Stimulated activated effector memory CD8-positive, alpha-beta T cell treated with anti-CD3 and anti-CD28 coated beads, Interleukin-12 subunit alpha, Interleukin-12 subunit beta, amount 100 ng/mL, for 72 hours (primary cell): ENCODE measurements at regions not wholly inside any gene's neighbourhood (a gene's known extent, or its start where the extent isn't known, plus 50 kb on each side); places are given as distances from the start of the nearest gene placed in this dataset.
"Not testable (repeated sequence)": the region's sequence is repeated elsewhere in the genome, so short reads cannot be mapped to it uniquely, and the experiment has no call there.

Experiments
- ATAC-seq: fragments of 150-1000 bp; cut with Tn5 transposase; 2 replicates; pipeline ENCODE4 v1.10.0; 2021
- DNase-seq, 2 donors: peaks; one replicate each; pipeline ENCODE4 v3.0.0; 2021 to 2022; ENCODE audit warnings: low spot score in 2 of 2
- H3K27ac Mint-ChIP-seq: one replicate; pipeline ENCODE4 v1.8.0; 2022; ENCODE audit warnings: mild to moderate bottlenecking, mixed read lengths
- H3K36me3 Mint-ChIP-seq: one replicate; pipeline ENCODE4 v1.8.0; 2022; ENCODE audit warnings: mild to moderate bottlenecking, mixed read lengths
- H3K4me1 Mint-ChIP-seq: one replicate; pipeline ENCODE4 v1.8.0; 2022; ENCODE audit warnings: mixed read lengths
- H3K4me3 Mint-ChIP-seq: one replicate; pipeline ENCODE4 v1.8.0; 2022; ENCODE audit warnings: mild to moderate bottlenecking, mixed read lengths
- H3K9me3 Mint-ChIP-seq: one replicate; pipeline ENCODE4 v1.8.0; 2022; ENCODE audit warnings: mixed read lengths

DNA sequence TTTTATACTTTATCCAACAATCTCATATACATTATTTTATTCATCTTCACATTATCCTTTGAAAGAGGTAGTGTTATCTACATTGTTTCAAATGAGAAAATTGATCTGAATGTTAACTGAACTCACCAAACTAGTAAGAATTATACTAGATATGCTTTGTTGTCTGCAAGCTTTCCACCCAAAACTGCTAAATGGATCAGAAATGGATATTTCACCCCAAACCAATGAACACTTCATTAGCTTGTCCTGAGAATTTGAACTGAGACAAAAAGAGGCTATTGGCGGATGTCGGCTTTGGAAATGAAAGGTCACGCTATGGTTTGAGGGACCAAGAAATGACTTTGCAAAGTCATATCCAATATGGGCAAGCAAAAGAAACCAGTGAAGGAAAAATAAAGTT is 201.9 kb upstream of the TRPM3 start:
- Mint-ChIP-seq H3K36me3 (no peaks in the 10 kb centered on the region), H3K27ac (no peak overlapping the region), H3K9me3 (no peaks in the 10 kb centered on the region), H3K4me1 (no peaks in the 10 kb centered on the region), H3K4me3 (no peak overlapping the region)
- ATAC-seq = no peak
- DNase-seq = no peak

- no peak for ATAC-seq
Measured at GRCh38 chr9:71322311-71322710, 200.9 kb upstream of the TRPM3 start.

GRCh38 chr9:71308454-71308853 is 187.0 kb upstream of the TRPM3 start:
- Mint-ChIP-seq H3K4me3 (no peak overlapping the region), H3K36me3 (no peaks in the 10 kb centered on the region), H3K4me1 (no peaks in the 10 kb centered on the region), H3K9me3 (no peaks in the 10 kb centered on the region), H3K27ac (no peak overlapping the region)
- no peak for ATAC-seq
- DNase-seq = no peak

More at GRCh38 chr9:71322311-71322710, 200.9 kb upstream of the TRPM3 start:
- H3K27ac Mint-ChIP-seq = no peak overlapping the region
- no peak overlapping the region for H3K4me3 Mint-ChIP-seq
- no peaks in the 10 kb centered on the region for H3K36me3 Mint-ChIP-seq
- no peak for DNase-seq
- H3K9me3 Mint-ChIP-seq = no peaks in the 10 kb centered on the region
- H3K4me1 Mint-ChIP-seq = no peaks in the 10 kb centered on the region

DNA sequence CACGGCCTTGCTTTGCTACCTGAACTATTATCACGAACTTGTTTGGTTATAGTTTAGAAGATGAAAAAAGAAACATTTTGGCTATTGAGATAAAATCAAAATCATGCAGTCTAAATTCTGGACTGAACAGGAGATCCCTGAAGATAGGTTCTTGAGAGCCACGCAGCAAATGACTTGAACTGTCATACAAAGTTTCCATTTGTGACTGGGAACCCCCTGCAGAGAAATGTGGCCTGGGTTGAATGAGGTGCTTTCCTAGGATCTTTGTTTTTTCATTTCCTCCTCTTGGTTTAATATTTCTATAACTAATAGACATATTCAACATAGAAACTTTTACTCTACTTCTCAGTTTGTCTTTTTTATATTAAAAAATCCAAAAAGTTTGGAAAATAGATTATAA is 184.7 kb upstream of the TRPM3 start:
- no peaks in the 10 kb centered on the region for H3K9me3 Mint-ChIP-seq
- H3K27ac Mint-ChIP-seq = no peak overlapping the region
- no peak for ATAC-seq
- H3K36me3 Mint-ChIP-seq = no peaks in the 10 kb centered on the region
- H3K4me3 Mint-ChIP-seq = no peak overlapping the region
- no peaks in the 10 kb centered on the region for H3K4me1 Mint-ChIP-seq
- no peak for DNase-seq

- H3K27ac Mint-ChIP-seq = no peak overlapping the region
- DNase-seq (no peak), ATAC-seq (no peak)
- no peaks in the 10 kb centered on the region for H3K9me3 Mint-ChIP-seq
- H3K4me1 Mint-ChIP-seq = no peaks in the 10 kb centered on the region
- no peak overlapping the region for H3K4me3 Mint-ChIP-seq
- H3K36me3 Mint-ChIP-seq = no peaks in the 10 kb centered on the region
Measured at GRCh38 chr9:71303351-71303750, 181.9 kb upstream of the TRPM3 start.

- Mint-ChIP-seq H3K9me3 (no peaks in the 10 kb centered on the region), H3K4me1 (no peaks in the 10 kb centered on the region), H3K27ac (no peak overlapping the region), H3K36me3 (no peaks in the 10 kb centered on the region), H3K4me3 (no peak overlapping the region)
- DNase-seq (no peak), ATAC-seq (no peak)
Measured at GRCh38 chr9:71302776-71303175, 181.4 kb upstream of the TRPM3 start.

GRCh38 chr9:71295928-71296327 is 174.5 kb upstream of the TRPM3 start:
- no peak for ATAC-seq
- H3K4me3 Mint-ChIP-seq = no peak overlapping the region
- H3K36me3 Mint-ChIP-seq = no peaks in the 10 kb centered on the region
- H3K4me1 Mint-ChIP-seq = no peaks in the 10 kb centered on the region
- DNase-seq = no peak
- no peaks in the 10 kb centered on the region for H3K9me3 Mint-ChIP-seq
- no peak overlapping the region for H3K27ac Mint-ChIP-seq

DNA sequence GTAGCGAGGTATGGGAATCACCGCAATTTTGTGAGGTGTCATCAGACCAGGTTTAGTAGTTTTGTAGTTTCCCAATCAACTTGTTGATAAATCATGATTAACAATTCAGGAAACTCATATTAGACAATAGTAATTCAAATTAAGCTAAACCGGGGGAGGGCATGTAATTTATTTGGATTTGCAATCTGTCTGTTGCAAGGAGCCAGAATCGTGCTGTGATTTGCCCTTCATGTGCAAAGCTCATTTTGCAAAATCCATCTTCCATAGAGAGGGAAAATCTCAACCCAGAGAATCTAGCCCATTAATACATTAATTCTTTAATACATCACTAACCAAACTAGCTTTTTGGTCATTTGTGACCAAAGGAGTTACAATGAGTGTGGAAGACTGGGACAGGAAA is 164.7 kb upstream of the TRPM3 start:
- H3K4me1 Mint-ChIP-seq = peaks cover 6% of the 10 kb centered on the region
- DNase-seq = no peak

DNA sequence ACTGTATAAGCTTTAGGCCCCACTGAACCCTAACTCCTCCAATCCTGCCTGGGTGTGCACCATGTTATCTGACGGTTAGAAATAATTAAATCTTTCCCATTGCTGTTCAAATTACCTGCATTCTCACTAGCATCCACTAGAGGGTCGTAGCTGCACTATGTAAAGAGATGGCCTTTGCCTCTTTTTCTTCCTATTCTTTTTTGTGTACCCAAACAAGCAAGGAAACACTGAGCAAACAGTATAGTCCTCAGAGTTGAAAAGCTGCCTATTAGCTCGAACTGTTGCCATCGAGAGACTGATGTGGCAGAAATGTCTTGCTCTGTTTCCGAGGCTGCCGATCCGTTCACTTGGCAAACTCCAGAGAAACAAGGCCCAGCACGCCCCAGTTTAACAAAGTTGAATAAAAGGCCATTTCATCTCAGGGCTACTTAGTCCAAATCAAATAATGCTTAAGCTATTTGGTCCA is 163.8 kb upstream of the TRPM3 start:
- no peaks in the 10 kb centered on the region for H3K36me3 Mint-ChIP-seq
- H3K27ac Mint-ChIP-seq = no peak overlapping the region
- H3K4me3 Mint-ChIP-seq = no peak overlapping the region
- peak; percentile 16 to 54 for DNase-seq
- H3K9me3 Mint-ChIP-seq = no peaks in the 10 kb centered on the region
- H3K4me1 Mint-ChIP-seq = peaks cover 6% of the 10 kb centered on the region
- ATAC-seq = peak; percentile 67

More for the DNA sequence above, 164.7 kb upstream of the TRPM3 start:
- Mint-ChIP-seq H3K27ac (no peak overlapping the region), H3K4me3 (no peak overlapping the region), H3K36me3 (no peaks in the 10 kb centered on the region), H3K9me3 (no peaks in the 10 kb centered on the region)
- ATAC-seq = no peak

DNA sequence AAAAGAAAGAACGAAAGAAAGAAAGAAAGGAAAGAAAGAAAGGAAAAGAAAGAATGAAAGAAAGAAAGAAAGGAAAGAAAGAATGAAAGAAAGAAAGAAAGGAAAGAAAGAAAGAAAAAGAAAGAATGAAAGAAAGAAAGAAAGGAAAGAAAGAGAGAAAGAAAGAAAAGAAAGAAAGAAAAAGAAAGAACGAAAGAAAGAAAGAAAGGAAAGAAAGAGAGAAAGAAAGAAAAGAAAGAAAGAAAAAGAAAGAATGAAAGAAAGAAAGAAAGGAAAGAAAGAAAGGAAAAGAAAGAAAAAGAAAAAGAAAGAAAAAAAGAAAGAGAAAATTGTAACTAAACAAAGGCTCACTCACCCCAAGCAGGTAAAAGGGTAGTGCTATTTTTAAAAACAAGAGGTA is 160.7 kb upstream of the TRPM3 start:
- not testable (repeated sequence) for ATAC-seq, H3K36me3 Mint-ChIP-seq, DNase-seq, H3K4me1 Mint-ChIP-seq, H3K4me3 Mint-ChIP-seq, H3K27ac Mint-ChIP-seq, H3K9me3 Mint-ChIP-seq

- H3K36me3 Mint-ChIP-seq = no peaks in the 10 kb centered on the region
- DNase-seq = no peak
- ATAC-seq = no peak
- no peak overlapping the region for H3K27ac Mint-ChIP-seq
- no peaks in the 10 kb centered on the region for H3K9me3 Mint-ChIP-seq
- H3K4me3 Mint-ChIP-seq = no peak overlapping the region
- H3K4me1 Mint-ChIP-seq = peaks cover 6% of the 10 kb centered on the region
Measured at GRCh38 chr9:71279151-71279739, 157.8 kb upstream of the TRPM3 start.

DNA sequence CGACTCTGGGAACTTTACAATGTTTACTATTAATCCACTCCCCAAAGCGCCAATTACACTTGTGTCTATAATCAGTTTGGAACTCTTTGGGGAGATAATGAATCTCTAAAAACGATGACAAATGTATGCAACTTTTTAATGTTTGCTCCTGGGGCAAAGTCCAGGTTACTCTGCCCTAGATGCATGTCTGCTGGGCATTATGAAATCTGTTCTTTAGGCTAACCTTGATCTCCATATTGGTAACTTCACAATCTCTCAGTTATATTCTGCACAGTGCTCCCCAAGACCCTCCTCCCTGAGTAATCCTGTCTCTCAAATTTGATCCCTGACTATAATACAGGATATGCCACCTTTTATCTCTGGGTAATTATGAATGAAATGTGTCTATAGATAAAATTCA is 152.2 kb upstream of the TRPM3 start:
- Mint-ChIP-seq H3K36me3 (no peaks in the 10 kb centered on the region), H3K4me1 (no peaks in the 10 kb centered on the region), H3K4me3 (no peak overlapping the region), H3K9me3 (no peaks in the 10 kb centered on the region), H3K27ac (no peak overlapping the region)
- DNase-seq (no peak), ATAC-seq (no peak)

GRCh38 chr9:71271602-71272001 is 150.2 kb upstream of the TRPM3 start:
- no peaks in the 10 kb centered on the region for H3K4me1 Mint-ChIP-seq

GRCh38 chr9:71270554-71270953 is 149.1 kb upstream of the TRPM3 start:
- no peaks in the 10 kb centered on the region for H3K4me1 Mint-ChIP-seq
- DNase-seq (no peak), ATAC-seq (peak; percentile 51)
- no peaks in the 10 kb centered on the region for H3K36me3 Mint-ChIP-seq
- H3K9me3 Mint-ChIP-seq = no peaks in the 10 kb centered on the region
- H3K4me3 Mint-ChIP-seq = no peak overlapping the region
- H3K27ac Mint-ChIP-seq = no peak overlapping the region

More at GRCh38 chr9:71271602-71272001, 150.2 kb upstream of the TRPM3 start:
- H3K27ac Mint-ChIP-seq = no peak overlapping the region
- H3K36me3 Mint-ChIP-seq = no peaks in the 10 kb centered on the region
- H3K4me3 Mint-ChIP-seq = no peak overlapping the region
- no peaks in the 10 kb centered on the region for H3K9me3 Mint-ChIP-seq
- DNase-seq (no peak), ATAC-seq (no peak)

DNA sequence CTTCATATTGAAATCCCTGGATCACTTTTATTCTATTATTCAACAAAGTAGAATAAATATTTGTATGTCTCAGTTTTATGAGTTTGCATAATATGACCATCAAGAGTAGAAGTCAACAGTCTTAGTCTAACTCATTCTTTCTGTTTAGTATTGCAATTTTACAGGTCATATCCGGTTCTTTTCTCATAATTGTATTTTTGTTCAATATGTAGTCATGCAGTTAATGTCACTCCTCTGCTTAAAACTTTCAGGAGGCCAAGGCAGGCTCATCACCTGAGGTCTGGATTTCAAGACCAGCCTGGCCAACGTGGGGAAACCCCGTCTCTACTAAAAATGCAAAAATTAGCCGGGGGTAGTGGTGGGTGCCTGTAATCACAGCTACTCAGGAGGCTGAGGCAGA is 148.4 kb upstream of the TRPM3 start:
- DNase-seq = no peak
- no peak for ATAC-seq
- Mint-ChIP-seq H3K4me1 (no peaks in the 10 kb centered on the region), H3K4me3 (no peak overlapping the region), H3K27ac (no peak overlapping the region), H3K9me3 (no peaks in the 10 kb centered on the region), H3K36me3 (no peaks in the 10 kb centered on the region)

DNA sequence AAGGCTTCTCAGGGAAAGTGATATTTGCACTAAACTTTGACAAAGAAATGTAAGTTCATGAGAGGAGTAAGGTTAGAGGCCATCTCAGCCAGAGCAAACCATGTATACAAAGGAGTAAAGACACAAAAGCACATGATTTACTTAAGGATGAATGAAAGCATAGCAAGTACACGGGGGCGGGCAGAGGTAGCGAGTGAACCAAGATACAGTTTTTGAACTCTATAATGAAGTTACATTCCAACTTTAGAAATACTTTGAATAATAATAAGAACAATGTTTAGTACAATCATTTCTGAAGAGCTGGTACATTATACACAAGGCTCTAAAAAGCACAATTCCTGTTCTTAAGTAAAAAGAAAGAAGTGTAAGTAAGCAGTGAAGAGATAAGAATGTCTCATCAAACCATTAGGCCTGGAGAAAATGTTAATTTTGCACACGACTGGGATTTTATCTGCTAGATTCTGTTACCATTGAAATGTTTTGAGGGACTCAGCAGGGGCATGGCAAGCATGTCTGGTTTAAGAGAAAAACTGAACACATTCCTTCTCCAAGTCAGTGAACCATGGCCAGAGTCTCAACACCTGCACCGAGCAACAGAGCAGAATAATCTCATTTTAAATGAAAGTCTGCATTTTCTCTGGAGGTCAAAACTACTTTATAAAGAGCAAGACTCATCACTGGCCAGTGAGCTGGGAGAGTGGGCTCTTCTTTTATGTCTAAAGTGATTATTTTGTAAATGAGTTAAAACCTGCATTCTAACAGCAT is 147.6 kb upstream of the TRPM3 start:
- no peak for ATAC-seq
- H3K27ac Mint-ChIP-seq = no peak overlapping the region
- H3K9me3 Mint-ChIP-seq = no peaks in the 10 kb centered on the region
- DNase-seq = no peak
- H3K36me3 Mint-ChIP-seq = no peaks in the 10 kb centered on the region
- no peaks in the 10 kb centered on the region for H3K4me1 Mint-ChIP-seq
- H3K4me3 Mint-ChIP-seq = no peak overlapping the region
